CD8-positive, alpha-beta memory T cell (primary cell): ENCODE measurements at regions not wholly inside any gene's neighbourhood (a gene's known extent, or its start where the extent isn't known, plus 50 kb on each side); places are given as distances from the start of the nearest gene placed in this dataset.
"Not testable (repeated sequence)": the region's sequence is repeated elsewhere in the genome, so short reads cannot be mapped to it uniquely, and the experiment has no call there.

Experiments used
- CTCF ChIA-PET: fragments of 350-600 bp; sonication (Branson Sonifier 250); formaldehyde crosslinking; loops from one replicate; lab custom pipeline; 2021; ENCODE audit warnings: antibody characterized with exemption; lab: Charles Lee
- POLR2A ChIA-PET: fragments of 350-600 bp; sonication (Branson Sonifier 250); formaldehyde crosslinking; loops from one replicate; lab custom pipeline; 2021; ENCODE audit warnings: antibody characterized with exemption; lab: Charles Lee
- DNase-seq, 5 donors: peaks; one replicate each; pipeline versions ENCODE4 v3.0.0 to v3.0.0-alpha.2; 2020 to 2022; ENCODE audit warnings: mixed read lengths in 1 of 5
- H3K27ac ChIP-seq: one replicate; pipeline ENCODE4 v1.7.0; 2013; ENCODE audit warnings: low read depth, mild to moderate bottlenecking, low read length, moderate library complexity
- H3K27me3 ChIP-seq: 2 replicates; pipeline ENCODE4 v1.7.0; 2013; ENCODE audit warnings: low read length, mild to moderate bottlenecking; ENCODE audit not compliant: insufficient read depth, poor library complexity, severe bottlenecking
- H3K36me3 ChIP-seq: 2 replicates; pipeline ENCODE4 v1.7.0; 2013; ENCODE audit warnings: mild to moderate bottlenecking, low read length, moderate library complexity; ENCODE audit not compliant: insufficient read depth
- H3K4me1 ChIP-seq: 2 replicates; pipeline ENCODE4 v1.7.0; 2013; ENCODE audit warnings: mild to moderate bottlenecking, low read length, moderate library complexity; ENCODE audit not compliant: insufficient read depth
- H3K4me3 ChIP-seq: 2 replicates; pipeline ENCODE4 v1.7.0; 2013; ENCODE audit warnings: mild to moderate bottlenecking, low read length
- H3K9me3 ChIP-seq: 2 replicates; pipeline ENCODE4 v1.7.0; 2013; ENCODE audit warnings: mild to moderate bottlenecking, low read length
- H3K27ac Mint-ChIP-seq, 8 donors: one replicate each; pipeline ENCODE4 v1.8.0; 2020 to 2021; ENCODE audit warnings: mixed read lengths in 8 of 8, mild to moderate bottlenecking in 6 of 8, inconsistent platforms in 3 of 8, moderate library complexity in 3 of 8
- H3K27me3 Mint-ChIP-seq, 2 donors: one replicate each; pipeline ENCODE4 v1.8.0; 2020 to 2021; ENCODE audit warnings: mixed read lengths in 2 of 2, mild to moderate bottlenecking in 1 of 2, moderate library complexity in 1 of 2
- H3K36me3 Mint-ChIP-seq, 3 donors: one replicate each; pipeline ENCODE4 v1.8.0; 2020 to 2021; ENCODE audit warnings: mixed read lengths in 3 of 3, inconsistent platforms in 1 of 3, mild to moderate bottlenecking in 1 of 3
- H3K4me1 Mint-ChIP-seq, 3 donors: one replicate each; pipeline ENCODE4 v1.8.0; 2020 to 2021; ENCODE audit warnings: mixed read lengths in 3 of 3, inconsistent platforms in 1 of 3, mild to moderate bottlenecking in 1 of 3
- H3K4me3 Mint-ChIP-seq, 7 donors: one replicate each; pipeline ENCODE4 v1.8.0; 2020 to 2021; ENCODE audit warnings: mixed read lengths in 7 of 7, mild to moderate bottlenecking in 6 of 7, moderate library complexity in 4 of 7, inconsistent platforms in 2 of 7
- H3K9me3 Mint-ChIP-seq, 5 donors: one replicate each; pipeline ENCODE4 v1.8.0; 2020 to 2022; ENCODE audit warnings: mixed read lengths in 5 of 5, mild to moderate bottlenecking in 3 of 5, moderate library complexity in 2 of 5, inconsistent platforms in 1 of 5

DNA sequence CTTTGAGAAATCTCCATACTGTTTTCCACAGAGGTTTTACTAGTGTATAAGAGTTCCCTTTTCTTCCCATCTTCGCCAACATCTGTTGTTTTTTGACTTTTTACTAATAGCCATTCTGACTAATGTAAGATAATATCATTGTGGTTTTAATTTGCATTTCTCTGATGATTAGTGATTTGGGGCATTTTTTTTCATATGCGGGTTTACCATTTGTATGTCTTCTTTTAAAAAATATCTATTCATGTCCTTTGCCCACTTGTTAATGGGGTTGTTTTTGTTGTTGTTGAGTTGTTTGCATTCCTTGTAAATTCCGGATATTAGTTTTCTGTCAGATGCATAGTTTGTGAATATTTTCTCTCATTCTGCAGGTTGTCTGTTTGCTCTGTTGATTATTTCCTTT lies 167.1 kb downstream of the PRL start:
- H3K4me1 Mint-ChIP-seq, result no peaks in the 10 kb centered on the region
- POLR2A ChIA-PET, result no interaction called here
- Histone ChIP-seq H3K27ac (no peak overlapping the region), H3K4me3 (no peak overlapping the region), H3K27me3 (no peaks in the 10 kb centered on the region), H3K36me3 (no peaks in the 10 kb centered on the region), H3K9me3 (no peaks in the 10 kb centered on the region), H3K4me1 (no peaks in the 10 kb centered on the region)
- no peaks in the 10 kb centered on the region for H3K36me3 Mint-ChIP-seq
- H3K4me3 Mint-ChIP-seq, result no peak overlapping the region
- no peak for DNase-seq
- peaks cover 0 to 18% (median 2%) of the 10 kb centered on the region in 5 donors for H3K9me3 Mint-ChIP-seq
- CTCF ChIA-PET, result no interaction called here
- no peaks in the 10 kb centered on the region for H3K27me3 Mint-ChIP-seq
- no peak overlapping the region for H3K27ac Mint-ChIP-seq

DNA sequence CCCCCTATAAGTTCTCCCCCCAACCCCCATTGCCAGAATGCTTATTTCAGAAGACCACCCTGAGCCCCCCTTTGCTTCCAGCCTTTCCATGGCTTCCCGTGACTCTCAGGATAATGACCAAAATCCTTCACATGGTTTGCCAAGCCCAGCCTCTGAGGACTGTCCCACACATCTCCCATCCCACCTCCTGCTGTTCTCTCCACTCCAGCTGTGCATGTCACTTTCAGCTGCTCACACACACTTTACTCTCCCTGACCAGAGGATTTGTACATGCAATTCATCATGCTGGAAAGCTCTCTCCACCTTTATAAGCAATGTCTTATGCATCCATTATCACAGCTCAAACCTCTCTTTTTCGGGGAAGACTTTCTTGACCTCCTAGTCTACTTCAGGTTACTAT lies 164.2 kb downstream of the PRL start:
- ChIA-PET POLR2A (no interaction called here), CTCF (no interaction called here)
- DNase-seq, result no peak
- no peak overlapping the region for H3K27ac Mint-ChIP-seq
- H3K4me1 ChIP-seq, result no peaks in the 10 kb centered on the region
- no peaks in the 10 kb centered on the region for H3K9me3 ChIP-seq
- H3K9me3 Mint-ChIP-seq, result peaks cover 0 to 9% (median 2%) of the 10 kb centered on the region in 5 donors
- H3K4me3 Mint-ChIP-seq, result no peak overlapping the region
- no peak overlapping the region for H3K4me3 ChIP-seq
- H3K27ac ChIP-seq, result no peak overlapping the region
- H3K27me3 Mint-ChIP-seq, result peaks cover 0 to 1% of the 10 kb centered on the region in 2 donors
- H3K36me3 Mint-ChIP-seq, result no peaks in the 10 kb centered on the region
- no peaks in the 10 kb centered on the region for H3K36me3 ChIP-seq
- no peaks in the 10 kb centered on the region for H3K4me1 Mint-ChIP-seq
- H3K27me3 ChIP-seq, result no peaks in the 10 kb centered on the region

DNA sequence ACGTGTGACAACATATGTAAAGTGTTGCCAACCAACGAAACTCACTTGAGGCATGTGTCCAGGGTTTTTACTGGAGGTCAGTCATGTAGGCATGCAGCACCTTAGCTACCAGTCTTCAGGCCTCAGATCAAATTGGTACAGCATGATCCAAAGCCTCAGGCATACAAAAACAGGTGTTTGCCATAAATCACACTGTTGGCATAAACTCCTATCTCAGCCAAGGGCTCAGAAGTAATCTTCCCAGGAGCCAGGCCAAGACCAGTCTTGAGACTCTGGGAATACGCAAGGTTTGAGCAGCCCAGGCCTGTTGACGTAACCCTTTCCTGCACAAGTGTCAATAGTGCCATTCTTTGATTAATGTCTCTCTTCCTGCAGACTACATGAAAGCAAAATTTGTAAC lies 163.5 kb downstream of the PRL start:
- POLR2A ChIA-PET, result no interaction called here

DNA sequence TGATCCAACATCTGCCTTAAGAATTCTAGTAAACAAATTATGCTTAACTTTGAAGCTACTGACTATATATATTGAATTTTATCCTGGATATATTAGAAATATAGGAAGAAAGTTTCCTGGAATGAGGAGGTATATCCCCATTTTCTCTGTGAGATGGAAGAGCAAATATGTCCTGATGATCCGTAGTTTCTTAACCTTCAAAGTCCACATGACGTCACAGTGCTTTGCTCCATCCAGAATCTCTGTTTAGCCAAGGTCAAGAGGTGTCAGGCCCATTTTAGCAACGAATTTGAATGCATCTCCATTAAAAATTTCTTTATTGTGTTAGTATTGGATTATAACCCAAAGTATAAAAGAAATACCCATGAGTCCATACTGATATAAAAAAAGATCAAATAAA lies 162.5 kb downstream of the PRL start:
- Mint-ChIP-seq H3K27ac (no peak overlapping the region), H3K9me3 (peaks cover 0 to 9% (median 2%) of the 10 kb centered on the region in 5 donors), H3K4me1 (no peaks in the 10 kb centered on the region), H3K4me3 (no peak overlapping the region), H3K27me3 (peaks cover 0 to 1% of the 10 kb centered on the region in 2 donors), H3K36me3 (no peaks in the 10 kb centered on the region)
- CTCF ChIA-PET, result no interaction called here
- Histone ChIP-seq H3K27me3 (no peaks in the 10 kb centered on the region), H3K4me1 (no peaks in the 10 kb centered on the region), H3K9me3 (no peaks in the 10 kb centered on the region), H3K27ac (no peak overlapping the region), H3K36me3 (no peaks in the 10 kb centered on the region), H3K4me3 (no peak overlapping the region)
- no peak for DNase-seq
- POLR2A ChIA-PET, result no interaction called here

More for the DNA sequence above, 163.5 kb downstream of the PRL start:
- no peaks in the 10 kb centered on the region for H3K4me1 ChIP-seq
- DNase-seq, result no peak
- H3K4me1 Mint-ChIP-seq, result no peaks in the 10 kb centered on the region
- peaks cover 0 to 1% of the 10 kb centered on the region in 2 donors for H3K27me3 Mint-ChIP-seq
- no peaks in the 10 kb centered on the region for H3K36me3 ChIP-seq
- H3K9me3 ChIP-seq, result no peaks in the 10 kb centered on the region
- H3K4me3 ChIP-seq, result no peak overlapping the region
- H3K4me3 Mint-ChIP-seq, result no peak overlapping the region
- H3K36me3 Mint-ChIP-seq, result no peaks in the 10 kb centered on the region
- no peak overlapping the region for H3K27ac ChIP-seq
- peaks cover 0 to 9% (median 2%) of the 10 kb centered on the region in 5 donors for H3K9me3 Mint-ChIP-seq
- no peak overlapping the region for H3K27ac Mint-ChIP-seq
- no peaks in the 10 kb centered on the region for H3K27me3 ChIP-seq
- CTCF ChIA-PET, result no interaction called here

DNA sequence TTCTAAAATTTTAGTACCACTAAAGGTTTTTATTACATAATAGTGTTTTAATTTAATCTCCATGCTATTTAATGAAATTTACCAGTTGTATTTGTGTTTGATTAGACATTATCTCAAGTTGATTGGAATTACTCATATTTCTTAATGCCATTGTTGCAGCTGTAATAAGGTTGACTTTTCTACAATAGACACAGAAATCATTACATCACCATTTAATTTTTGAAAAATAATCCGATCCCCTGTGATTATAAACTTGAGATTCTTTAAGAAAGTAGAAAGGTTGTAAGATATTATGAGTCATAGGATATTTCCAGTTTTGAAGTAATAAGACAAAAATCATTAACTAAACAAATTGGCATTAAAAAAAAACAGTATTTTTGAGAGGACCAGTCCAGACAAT lies 161.4 kb downstream of the PRL start:
- Histone ChIP-seq H3K27me3 (no peaks in the 10 kb centered on the region), H3K36me3 (no peaks in the 10 kb centered on the region), H3K9me3 (no peaks in the 10 kb centered on the region), H3K4me3 (no peak overlapping the region), H3K4me1 (no peaks in the 10 kb centered on the region), H3K27ac (no peak overlapping the region)
- Mint-ChIP-seq H3K27me3 (peaks cover 0 to 1% of the 10 kb centered on the region in 2 donors), H3K27ac (no peak overlapping the region), H3K36me3 (no peaks in the 10 kb centered on the region), H3K4me1 (no peaks in the 10 kb centered on the region), H3K4me3 (no peak overlapping the region), H3K9me3 (peaks cover 0 to 9% (median 2%) of the 10 kb centered on the region in 5 donors)
- no peak for DNase-seq
- ChIA-PET POLR2A (no interaction called here), CTCF (no interaction called here)

DNA sequence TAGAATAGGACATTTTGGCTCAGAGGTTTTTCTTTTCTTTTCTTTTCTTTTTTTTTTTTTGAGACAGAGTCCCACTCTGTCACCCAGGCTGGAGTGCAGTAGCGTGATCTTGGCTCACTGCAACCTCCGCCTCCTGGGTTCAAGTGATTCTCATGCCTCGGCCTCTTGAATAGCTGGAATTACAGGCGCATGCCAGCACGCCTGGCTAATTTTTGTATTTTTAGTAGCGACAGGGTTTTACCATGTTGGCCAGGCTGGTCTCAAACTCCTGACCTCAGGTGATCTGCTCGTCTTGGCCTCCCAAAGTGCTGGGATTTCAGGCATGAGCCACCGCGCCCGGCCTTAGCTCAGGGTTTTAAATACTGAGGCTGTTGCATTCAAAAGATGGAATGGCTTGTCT lies 156.1 kb downstream of the PRL start:
- POLR2A ChIA-PET, H3K9me3 Mint-ChIP-seq, DNase-seq, H3K27me3 Mint-ChIP-seq, H3K36me3 ChIP-seq, H3K36me3 Mint-ChIP-seq, H3K4me1 ChIP-seq, H3K27ac Mint-ChIP-seq, H3K9me3 ChIP-seq, H3K27me3 ChIP-seq, H3K27ac ChIP-seq, H3K4me3 ChIP-seq, H3K4me1 Mint-ChIP-seq, CTCF ChIA-PET, H3K4me3 Mint-ChIP-seq: not testable (repeated sequence)

DNA sequence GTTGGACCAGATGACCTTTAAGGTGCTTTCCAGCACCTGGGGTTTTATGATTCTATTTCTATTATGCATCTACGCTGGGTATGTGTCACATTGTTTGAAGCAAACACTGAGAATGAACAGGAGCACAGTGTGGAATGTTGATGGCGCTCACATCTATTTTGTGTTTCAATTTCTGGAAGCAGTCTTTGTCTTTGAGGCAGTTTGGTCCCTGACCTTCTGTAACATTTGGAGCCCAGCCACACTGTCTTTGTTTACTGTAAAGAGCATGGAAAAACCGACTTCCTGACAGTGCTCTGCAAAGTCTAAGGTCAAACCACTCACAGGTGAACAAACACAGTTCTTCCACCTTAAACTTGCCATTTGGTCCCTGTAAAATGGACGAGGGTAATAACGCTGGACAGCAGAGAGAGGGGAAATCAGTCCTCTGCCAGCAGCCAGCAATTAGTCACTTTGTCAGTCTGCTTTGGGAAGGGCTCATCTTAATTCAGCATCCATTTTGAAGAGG lies 155.5 kb downstream of the PRL start:
- Mint-ChIP-seq H3K36me3 (no peaks in the 10 kb centered on the region), H3K27ac (no peak overlapping the region), H3K9me3 (peaks cover 0 to 4% (median 4%) of the 10 kb centered on the region in 5 donors), H3K4me3 (no peak overlapping the region), H3K27me3 (peaks cover 7% of the 10 kb centered on the region in 2 donors), H3K4me1 (peaks cover 0 to 2% (median 0%) of the 10 kb centered on the region in 3 donors)
- no peaks in the 10 kb centered on the region for H3K9me3 ChIP-seq
- H3K4me3 ChIP-seq, result no peak overlapping the region
- H3K36me3 ChIP-seq, result no peaks in the 10 kb centered on the region
- no peak overlapping the region for H3K27ac ChIP-seq
- ChIA-PET CTCF (no interaction called here), POLR2A (no interaction called here)
- H3K4me1 ChIP-seq, result no peaks in the 10 kb centered on the region
- no peaks in the 10 kb centered on the region for H3K27me3 ChIP-seq
- DNase-seq, result no peak

DNA sequence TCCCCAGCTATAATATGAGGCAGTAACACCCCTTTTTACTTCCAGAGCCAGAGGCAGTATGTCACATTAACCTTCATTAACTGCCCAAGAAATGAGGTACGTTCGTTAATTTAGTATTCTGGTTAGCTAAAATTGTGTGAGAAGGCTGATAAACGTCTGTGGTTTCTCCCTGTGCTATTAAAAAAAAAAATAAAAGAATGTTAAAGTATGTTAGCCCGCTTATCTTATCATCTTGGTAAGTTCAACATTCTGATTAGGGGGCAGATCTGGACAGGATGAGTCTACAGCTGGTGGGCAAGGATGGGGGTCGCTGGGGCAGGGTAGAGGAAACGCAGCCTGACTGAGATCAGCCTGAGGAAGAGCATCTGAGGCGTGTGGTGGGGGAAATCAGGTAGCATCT lies 154.0 kb downstream of the PRL start:
- Mint-ChIP-seq H3K4me1 (peaks cover 0 to 5% (median 0%) of the 10 kb centered on the region in 3 donors), H3K4me3 (no peak overlapping the region), H3K36me3 (no peaks in the 10 kb centered on the region), H3K27ac (no peak overlapping the region), H3K27me3 (peaks cover 7 to 11% of the 10 kb centered on the region in 2 donors), H3K9me3 (peaks cover 0 to 4% (median 3%) of the 10 kb centered on the region in 5 donors)
- ChIA-PET CTCF (no interaction called here), POLR2A (no interaction called here)
- H3K27ac ChIP-seq, result no peak overlapping the region
- H3K36me3 ChIP-seq, result no peaks in the 10 kb centered on the region
- DNase-seq, result no peak
- H3K9me3 ChIP-seq, result no peaks in the 10 kb centered on the region
- H3K4me3 ChIP-seq, result no peak overlapping the region
- H3K27me3 ChIP-seq, result no peaks in the 10 kb centered on the region
- H3K4me1 ChIP-seq, result peaks cover under 1% of the 10 kb centered on the region

DNA sequence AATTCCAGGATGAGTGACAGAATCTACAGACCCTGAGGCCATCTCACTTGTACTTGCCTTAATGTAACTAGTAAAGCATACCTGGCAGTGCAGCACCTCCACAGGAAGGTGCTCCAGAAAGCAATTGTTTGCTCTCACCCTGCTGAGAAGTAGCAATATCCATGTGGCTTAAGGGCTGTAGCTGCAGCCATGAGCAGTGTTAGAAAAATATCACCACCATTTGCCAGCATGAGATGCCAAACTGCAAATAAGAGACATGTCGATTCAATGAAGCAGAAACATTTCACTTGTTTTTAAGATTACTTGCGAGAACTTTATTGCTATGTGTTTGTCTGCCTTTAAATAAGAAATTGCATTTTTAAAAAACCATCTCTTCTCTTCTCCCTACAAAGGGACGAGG lies 151.5 kb downstream of the PRL start:
- no peaks in the 10 kb centered on the region for H3K9me3 ChIP-seq
- H3K9me3 Mint-ChIP-seq, result peaks cover 0 to 7% (median 4%) of the 10 kb centered on the region in 5 donors
- H3K4me1 Mint-ChIP-seq, result peaks cover 0 to 5% (median 0%) of the 10 kb centered on the region in 3 donors
- DNase-seq, result no peak
- peaks cover 12 to 15% of the 10 kb centered on the region in 2 donors for H3K27me3 Mint-ChIP-seq
- no peak overlapping the region for H3K27ac ChIP-seq
- no peak overlapping the region for H3K4me3 Mint-ChIP-seq
- CTCF ChIA-PET, result no interaction called here
- POLR2A ChIA-PET, result no interaction called here
- no peak overlapping the region for H3K27ac Mint-ChIP-seq
- peaks cover 5% of the 10 kb centered on the region for H3K4me1 ChIP-seq
- H3K4me3 ChIP-seq, result no peak overlapping the region
- H3K36me3 ChIP-seq, result no peaks in the 10 kb centered on the region
- H3K36me3 Mint-ChIP-seq, result no peaks in the 10 kb centered on the region
- H3K27me3 ChIP-seq, result no peaks in the 10 kb centered on the region
